CD14-positive monocyte (primary cell): ENCODE measurements at regions not wholly inside any gene's neighbourhood (a gene's known extent, or its start where the extent isn't known, plus 50 kb on each side); places are given as distances from the start of the nearest gene placed in this dataset.

ENCODE experiments used
- DNase-seq, 3 donors: peaks; one replicate each; pipeline ENCODE4 v3.0.0-alpha.2; 2011 to 2022
- H2AFZ ChIP-seq: 2 replicates; pipeline ENCODE4 v1.6.0; 2012; ENCODE audit warnings: mild to moderate bottlenecking, low read depth, low read length, inconsistent platforms; ENCODE audit not compliant: insufficient read depth, poor library complexity, severe bottlenecking
- H3K27ac ChIP-seq, 2 donors: 1 replicate in 1 of 2; 2 replicates in 1 of 2; pipeline ENCODE4 v1.5.1; 2012 to 2013; ENCODE audit warnings: low read length in 2 of 2, control low read depth in 1 of 2, inconsistent platforms in 1 of 2, low read depth in 1 of 2, mild to moderate bottlenecking in 1 of 2
- H3K27me3 ChIP-seq, 2 donors: one replicate each; pipeline versions ENCODE4 v1.6.0 to v1.6.1; 2011 to 2013; ENCODE audit warnings: low read length in 2 of 2; ENCODE audit not compliant: control insufficient read depth in 2 of 2, insufficient read depth in 2 of 2
- H3K36me3 ChIP-seq, 2 donors: replicated peaks in 1 of 2; 1 replicate in 1 of 2; 2 replicates in 1 of 2; pipeline versions ENCODE4 v1.5.1 to v1.6.1; 2012 to 2013; ENCODE audit warnings: low read length in 2 of 2, control low read depth in 1 of 2, inconsistent platforms in 1 of 2, mild to moderate bottlenecking in 1 of 2; ENCODE audit not compliant: insufficient read depth in 2 of 2, control insufficient read depth in 1 of 2
- H3K4me1 ChIP-seq, 2 donors: 1 replicate in 1 of 2; 2 replicates in 1 of 2; pipeline versions ENCODE4 v1.5.1 to v1.6.1; 2012 to 2013; ENCODE audit warnings: low read length in 2 of 2, control low read depth in 1 of 2, inconsistent platforms in 1 of 2, mild to moderate bottlenecking in 1 of 2, moderate library complexity in 1 of 2; ENCODE audit not compliant: insufficient read depth in 2 of 2, control insufficient read depth in 1 of 2
- H3K4me2 ChIP-seq: replicated peaks from 2 replicates; pipeline ENCODE3; 2012; ENCODE audit warnings: low read length, moderate library complexity, mild to moderate bottlenecking; ENCODE audit not compliant: poor library complexity, severe bottlenecking; ENCODE audit errors: extremely low read depth
- H3K4me3 ChIP-seq, 3 experiments: fragments of 200-600 bp in 1 of 3; sonication (generic) in 1 of 3; replicated peaks in 1 of 3; 1 replicate in 2 of 3; 2 replicates in 1 of 3; pipeline ENCODE4 v1.5.1; 2011 to 2013; ENCODE audit warnings: low read length in 3 of 3, mild to moderate bottlenecking in 3 of 3, control low read depth in 2 of 3, low read depth in 2 of 3, inconsistent platforms in 1 of 3, moderate library complexity in 1 of 3
- H3K79me2 ChIP-seq: 2 replicates; pipeline ENCODE4 v1.6.0; 2012; ENCODE audit warnings: mild to moderate bottlenecking, control low read depth, inconsistent platforms, low read length, moderate library complexity; ENCODE audit not compliant: insufficient read depth
- H3K9ac ChIP-seq: 2 replicates; pipeline ENCODE4 v1.6.0; 2017; ENCODE audit warnings: low read length, mild to moderate bottlenecking; ENCODE audit not compliant: insufficient read depth, poor library complexity, severe bottlenecking
- H3K9me3 ChIP-seq, 2 donors: replicated peaks in 1 of 2; 1 replicate in 1 of 2; 2 replicates in 1 of 2; pipeline versions ENCODE4 v1.5.1 to v1.6.1; 2012 to 2013; ENCODE audit warnings: low read length in 2 of 2, control low read depth in 1 of 2; ENCODE audit not compliant: control insufficient read depth in 1 of 2, insufficient read depth in 1 of 2
- H4K20me1 ChIP-seq: 2 replicates; pipeline ENCODE4 v1.6.0; 2012; ENCODE audit warnings: mild to moderate bottlenecking, low read length, control low read depth, moderate library complexity; ENCODE audit not compliant: insufficient read depth
- H3K27ac Mint-ChIP-seq, 7 donors: one replicate each; pipeline ENCODE4 v1.8.0; 2020; ENCODE audit warnings: mild to moderate bottlenecking in 7 of 7, mixed read lengths in 7 of 7, moderate library complexity in 6 of 7, inconsistent platforms in 2 of 7
- H3K27me3 Mint-ChIP-seq, 3 donors: one replicate each; pipeline ENCODE4 v1.8.0; 2021 to 2022; ENCODE audit warnings: low read depth in 3 of 3, mild to moderate bottlenecking in 3 of 3, mixed read lengths in 3 of 3, moderate library complexity in 3 of 3, inconsistent platforms in 1 of 3
- H3K36me3 Mint-ChIP-seq, 2 donors: one replicate each; pipeline ENCODE4 v1.8.0; 2020; ENCODE audit warnings: mixed read lengths in 2 of 2, inconsistent platforms in 1 of 2, mild to moderate bottlenecking in 1 of 2
- H3K4me1 Mint-ChIP-seq: one replicate; pipeline ENCODE4 v1.8.0; 2020; ENCODE audit warnings: mild to moderate bottlenecking, mixed read lengths
- H3K4me3 Mint-ChIP-seq, 2 donors: one replicate each; pipeline ENCODE4 v1.8.0; 2020; ENCODE audit warnings: mild to moderate bottlenecking in 2 of 2, mixed read lengths in 2 of 2, moderate library complexity in 1 of 2
- H3K9me3 Mint-ChIP-seq, 7 donors: one replicate each; pipeline ENCODE4 v1.8.0; 2020 to 2022; ENCODE audit warnings: mixed read lengths in 7 of 7, mild to moderate bottlenecking in 6 of 7, moderate library complexity in 6 of 7, inconsistent platforms in 2 of 7
- WGBS: methylation state at CpG from one replicate; pipeline ENCODE4 v1.1.5; 2013; ENCODE audit warnings: missing lambda C conversion rate; ENCODE audit not compliant: insufficient coverage; 5-methylcytosine and 5-hydroxymethylcytosine counted together
- intact Hi-C, 2 donors: fragments of 100-400 bp; cut with micrococcal nuclease; formaldehyde crosslinking; loops; one replicate each; pipeline versions ENCODE4 v1.15.0 to v1.15.1; 2023
- TF ChIP-seq, protein P1 (sequence below): fragments of 200-600 bp; IDR thresholded peaks from one replicate; pipeline ENCODE4 v1.8.0; 2022; ENCODE audit warnings: antibody characterized with exemption, mild to moderate bottlenecking

DNA sequence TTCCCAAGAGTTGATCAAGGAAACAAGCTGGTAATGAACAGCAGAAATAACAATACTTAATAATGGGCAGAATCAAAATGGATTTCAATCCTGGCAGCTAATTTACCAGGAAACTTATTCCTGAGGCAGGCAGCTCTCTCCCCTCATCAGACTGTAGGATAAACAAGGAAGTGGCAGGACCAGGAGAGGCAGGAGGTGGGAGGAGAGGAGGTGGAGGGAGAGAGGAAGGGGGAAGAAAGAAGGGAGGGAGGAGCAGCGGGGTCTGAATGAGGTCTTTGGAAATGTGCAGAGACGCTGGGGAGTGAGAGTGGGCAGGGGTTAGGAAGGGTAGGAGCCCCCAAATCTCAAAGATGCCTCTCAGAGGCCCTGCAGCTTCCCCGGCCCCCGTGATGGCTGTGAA is 231.5 kb downstream of the BCOR start:
- Histone ChIP-seq H3K4me1 (peaks cover 4 to 5% of the 10 kb centered on the region in 2 donors), H3K79me2 (no peaks in the 10 kb centered on the region), H3K27ac (no peak overlapping the region), H3K9ac (no peak overlapping the region), H3K27me3 (no peaks in the 10 kb centered on the region), H4K20me1 (no peaks in the 10 kb centered on the region), H3K4me2 (no peak overlapping the region), H2AFZ (no peak overlapping the region), H3K36me3 (no peaks in the 10 kb centered on the region), H3K9me3 (no peaks in the 10 kb centered on the region), H3K4me3 (no peak overlapping the region)
- intact Hi-C loops, result no loop called here
- peaks cover 0 to 11% (median 1%) of the 10 kb centered on the region in 3 donors for H3K27me3 Mint-ChIP-seq
- WGBS, result no CpG with 5 or more reads among the region's 4 CpGs
- H3K4me1 Mint-ChIP-seq, result peaks cover 10% of the 10 kb centered on the region
- no peaks in the 10 kb centered on the region for H3K36me3 Mint-ChIP-seq
- no peak overlapping the region for H3K4me3 Mint-ChIP-seq
- H3K27ac Mint-ChIP-seq, result no peak overlapping the region
- peaks cover 0 to 12% (median 1%) of the 10 kb centered on the region in 7 donors for H3K9me3 Mint-ChIP-seq
- no peak for DNase-seq
- TF ChIP-seq, protein P1, sequence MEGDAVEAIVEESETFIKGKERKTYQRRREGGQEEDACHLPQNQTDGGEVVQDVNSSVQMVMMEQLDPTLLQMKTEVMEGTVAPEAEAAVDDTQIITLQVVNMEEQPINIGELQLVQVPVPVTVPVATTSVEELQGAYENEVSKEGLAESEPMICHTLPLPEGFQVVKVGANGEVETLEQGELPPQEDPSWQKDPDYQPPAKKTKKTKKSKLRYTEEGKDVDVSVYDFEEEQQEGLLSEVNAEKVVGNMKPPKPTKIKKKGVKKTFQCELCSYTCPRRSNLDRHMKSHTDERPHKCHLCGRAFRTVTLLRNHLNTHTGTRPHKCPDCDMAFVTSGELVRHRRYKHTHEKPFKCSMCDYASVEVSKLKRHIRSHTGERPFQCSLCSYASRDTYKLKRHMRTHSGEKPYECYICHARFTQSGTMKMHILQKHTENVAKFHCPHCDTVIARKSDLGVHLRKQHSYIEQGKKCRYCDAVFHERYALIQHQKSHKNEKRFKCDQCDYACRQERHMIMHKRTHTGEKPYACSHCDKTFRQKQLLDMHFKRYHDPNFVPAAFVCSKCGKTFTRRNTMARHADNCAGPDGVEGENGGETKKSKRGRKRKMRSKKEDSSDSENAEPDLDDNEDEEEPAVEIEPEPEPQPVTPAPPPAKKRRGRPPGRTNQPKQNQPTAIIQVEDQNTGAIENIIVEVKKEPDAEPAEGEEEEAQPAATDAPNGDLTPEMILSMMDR, result no peak

DNA sequence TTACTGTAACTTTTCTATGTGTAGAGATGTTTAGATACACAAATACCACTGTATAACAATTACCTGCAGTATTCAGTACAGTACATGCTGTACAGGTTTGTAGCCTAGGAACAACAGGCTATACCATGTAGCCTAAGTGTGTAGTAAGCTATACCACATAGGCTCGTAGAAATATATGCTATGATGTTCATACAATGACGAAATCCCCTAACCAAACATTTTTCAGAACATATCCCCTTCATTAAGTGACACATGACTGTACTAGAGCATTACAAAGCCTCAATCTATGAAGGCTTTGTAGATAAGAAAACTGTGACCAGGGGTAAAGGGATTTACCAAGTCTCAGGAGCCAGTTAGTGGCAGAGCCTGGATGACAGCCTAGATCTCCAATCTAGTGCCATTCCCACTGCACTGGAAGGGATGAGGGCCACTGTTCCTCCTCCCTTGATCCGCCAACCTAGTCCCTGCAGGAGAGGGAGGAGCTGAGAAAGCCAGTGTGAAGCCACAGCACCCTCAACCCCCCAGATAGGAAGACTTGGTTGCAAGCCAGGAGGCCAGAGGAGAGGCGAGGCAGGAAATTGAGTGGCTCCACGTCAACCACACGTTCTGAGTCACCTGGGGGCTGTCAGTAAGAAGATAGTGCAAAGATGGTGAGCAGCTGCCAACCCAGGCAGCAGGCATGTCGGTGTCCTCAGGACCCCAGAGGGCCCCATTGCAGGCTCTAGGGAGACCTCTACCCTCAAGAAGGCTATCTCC is 227.7 kb downstream of the BCOR start:
- intact Hi-C loops, result no loop called here
- no peak overlapping the region for H2AFZ ChIP-seq
- H3K4me1 ChIP-seq, result no peaks in the 10 kb centered on the region
- H3K4me3 Mint-ChIP-seq, result no peak overlapping the region
- H3K27ac Mint-ChIP-seq, result no peak overlapping the region
- H3K79me2 ChIP-seq, result no peaks in the 10 kb centered on the region
- peaks cover 3% of the 10 kb centered on the region for H3K4me1 Mint-ChIP-seq
- peaks cover 1 to 19% (median 3%) of the 10 kb centered on the region in 3 donors for H3K27me3 Mint-ChIP-seq
- no peak for DNase-seq
- H3K9ac ChIP-seq, result no peak overlapping the region
- no peaks in the 10 kb centered on the region for H4K20me1 ChIP-seq
- no peaks in the 10 kb centered on the region for H3K27me3 ChIP-seq
- peaks cover 0 to 11% (median 1%) of the 10 kb centered on the region in 7 donors for H3K9me3 Mint-ChIP-seq
- TF ChIP-seq, protein P1, result no peak
- H3K36me3 ChIP-seq, result no peaks in the 10 kb centered on the region
- no peaks in the 10 kb centered on the region for H3K36me3 Mint-ChIP-seq
- no peaks in the 10 kb centered on the region for H3K9me3 ChIP-seq
- no peak overlapping the region for H3K4me3 ChIP-seq
- no peak overlapping the region for H3K4me2 ChIP-seq
- no CpG with 5 or more reads among the region's 7 CpGs for WGBS
- H3K27ac ChIP-seq, result no peak overlapping the region
